ENCODE measurements at regions not wholly inside any gene's neighbourhood (a gene's known extent, or its start where the extent isn't known, plus 50 kb on each side); places are given as distances from the start of the nearest gene placed in this dataset.

DNA sequence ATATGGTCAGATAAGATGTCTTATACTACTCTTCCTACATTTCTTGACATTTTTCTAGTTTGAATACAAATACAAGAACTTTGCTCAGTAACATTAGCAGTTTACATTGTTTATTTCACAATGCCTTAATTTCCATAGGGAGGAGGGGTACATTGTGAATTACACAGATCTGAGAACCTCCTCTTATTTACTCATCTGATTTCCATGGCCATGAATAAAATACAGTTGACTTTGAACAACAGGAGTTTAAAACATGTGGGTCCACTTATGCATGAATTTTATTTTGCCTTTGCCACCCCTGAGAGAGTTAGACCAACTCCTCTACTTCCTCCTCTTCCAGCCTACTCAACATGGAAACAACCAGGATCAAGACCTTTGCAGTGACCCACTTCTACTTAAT lies 67.7 kb downstream of the MGST1 start:
- in situ Hi-C loops (cut with HindIII; ENCODE audit: low sequenced_read_pairs), result no loop called here

DNA sequence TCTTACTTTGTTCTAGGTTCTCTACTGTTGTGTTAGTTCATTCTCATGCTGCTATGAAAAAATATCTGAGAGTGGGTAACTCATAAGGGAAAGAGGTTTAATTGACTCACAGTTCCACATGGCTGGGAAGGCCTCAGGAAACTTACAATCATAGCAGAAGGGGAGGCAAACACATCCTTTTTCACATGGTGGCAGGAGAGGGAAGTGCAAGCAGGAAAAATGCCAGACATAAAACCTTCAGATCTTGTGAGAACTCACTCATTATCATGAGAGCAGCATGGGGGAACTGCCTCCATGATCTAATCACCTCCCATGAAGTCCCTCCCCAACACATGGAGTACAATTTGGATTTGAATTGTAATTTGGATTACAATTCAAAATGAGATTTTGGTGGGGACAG lies 69.6 kb downstream of the MGST1 start:
- in situ Hi-C loops (cut with HindIII; ENCODE audit: low sequenced_read_pairs), result no loop called here

DNA sequence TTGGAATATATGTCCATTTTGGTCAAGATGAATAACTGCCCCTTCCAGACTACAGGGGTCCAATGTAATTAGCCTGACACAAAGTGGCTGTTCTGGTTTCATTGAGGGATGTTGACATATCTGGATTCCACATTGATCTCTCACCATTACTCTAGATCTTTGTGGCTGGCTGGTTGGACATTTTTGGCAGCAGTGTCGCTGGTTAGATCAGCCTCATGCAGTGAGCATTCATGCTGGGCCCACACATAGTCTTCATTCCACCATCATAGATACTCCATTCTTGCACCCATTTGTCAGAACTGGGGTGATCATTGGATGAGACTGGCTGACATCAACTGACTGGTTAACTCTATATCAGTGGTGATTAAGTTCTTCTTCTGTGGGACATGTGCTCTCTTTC lies 74.4 kb downstream of the MGST1 start:
- in situ Hi-C loops (cut with HindIII; ENCODE audit: low sequenced_read_pairs), result no loop called here

DNA sequence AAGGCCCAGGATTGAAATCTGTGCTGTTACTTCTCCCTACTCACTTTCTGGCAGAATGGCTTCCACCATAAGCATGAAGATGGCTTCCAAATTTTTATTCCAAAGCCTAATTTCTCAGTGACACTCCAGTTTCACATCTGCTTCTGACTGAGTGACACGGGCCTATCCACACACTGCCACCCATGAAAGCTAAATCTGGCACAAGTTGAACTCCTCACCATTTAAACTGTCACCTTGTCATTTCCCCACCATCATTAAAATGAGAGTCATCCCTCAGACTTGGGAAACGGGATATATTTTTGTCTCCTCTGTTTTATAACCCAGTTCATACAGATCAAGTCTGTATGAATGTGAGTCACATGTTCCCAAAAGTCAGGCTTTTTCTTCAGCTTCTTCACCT lies 77.1 kb downstream of the MGST1 start:
- in situ Hi-C loops (cut with HindIII; ENCODE audit: low sequenced_read_pairs), result no loop called here

DNA sequence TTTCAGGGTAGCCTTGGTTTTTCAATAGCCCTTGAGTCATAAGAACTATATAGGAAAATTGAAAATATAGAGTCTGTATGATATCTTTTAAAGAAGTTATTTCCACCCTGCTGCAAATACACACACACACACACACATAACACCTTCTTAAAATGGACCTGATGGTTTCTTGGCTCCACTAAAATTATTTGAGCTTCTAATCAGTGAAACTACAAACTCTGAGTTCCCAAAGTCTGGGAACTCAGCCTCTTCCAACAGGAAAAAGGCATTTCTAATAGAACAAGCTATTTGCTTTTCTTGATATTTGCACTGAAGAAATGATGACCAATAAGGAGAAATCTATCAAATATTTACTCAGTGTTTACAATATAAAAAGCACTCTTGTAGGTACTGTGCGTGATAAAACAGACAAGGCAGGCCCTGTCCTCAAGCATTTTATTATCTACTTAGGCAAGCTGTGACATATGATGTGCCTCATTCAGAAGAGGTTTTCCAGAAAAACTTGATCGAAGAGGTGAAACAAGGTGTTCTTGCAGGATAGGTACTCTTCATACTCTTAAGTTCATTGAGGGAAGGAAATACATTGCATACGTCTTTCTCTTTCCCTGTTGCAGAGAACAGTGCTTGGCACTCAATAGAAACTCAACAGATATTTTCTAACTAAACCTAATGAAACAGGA lies 88.6 kb downstream of the MGST1 start:
- in situ Hi-C loops (cut with HindIII; ENCODE audit: low sequenced_read_pairs), result no loop called here

DNA sequence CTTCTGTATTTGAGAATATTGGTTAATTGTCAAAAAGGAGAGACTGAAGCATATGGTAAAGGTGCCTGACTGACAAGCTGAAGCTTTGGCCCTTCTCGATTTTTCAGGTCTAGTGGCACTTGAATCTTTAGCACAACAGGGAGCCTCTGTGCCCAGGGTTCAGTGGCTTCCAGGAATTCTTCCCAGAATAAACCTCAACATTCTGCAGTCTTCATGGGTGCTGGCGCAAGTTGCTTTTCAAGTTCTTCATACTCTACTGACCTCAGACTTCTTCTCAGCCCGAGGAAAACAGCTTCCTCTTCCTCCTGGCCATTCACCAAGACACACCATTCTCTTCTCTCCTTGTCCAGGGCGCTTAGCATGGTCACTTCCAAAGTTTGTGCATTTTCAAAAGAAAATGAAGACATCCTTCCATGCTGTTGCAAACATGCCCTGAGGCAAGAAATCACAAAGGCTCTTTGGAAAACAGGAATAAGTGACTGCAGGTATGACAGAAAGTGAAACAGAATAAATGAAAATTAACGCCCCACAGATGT lies 89.9 kb downstream of the MGST1 start:
- in situ Hi-C loops (cut with HindIII; ENCODE audit: low sequenced_read_pairs), result no loop called here

DNA sequence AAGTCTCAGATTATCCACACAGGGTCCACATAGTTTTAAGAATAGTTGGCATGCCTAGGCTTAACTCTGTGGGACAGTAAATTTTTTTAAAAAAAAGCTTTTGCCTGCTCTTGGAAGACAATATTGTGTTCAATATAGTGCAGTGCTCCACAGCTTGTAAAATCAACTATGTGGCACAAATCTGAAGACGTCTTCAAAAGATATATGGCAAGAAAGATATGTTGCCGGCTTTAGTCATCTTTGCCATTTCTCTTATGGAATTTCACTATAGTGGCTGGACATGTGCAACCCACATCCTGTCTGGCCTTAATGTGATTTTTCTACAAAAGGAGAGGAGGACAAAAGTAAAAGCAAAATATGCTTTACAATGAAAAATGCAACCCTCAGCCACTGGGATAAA lies 90.5 kb downstream of the MGST1 start:
- in situ Hi-C loops (cut with HindIII; ENCODE audit: low sequenced_read_pairs), result no loop called here

DNA sequence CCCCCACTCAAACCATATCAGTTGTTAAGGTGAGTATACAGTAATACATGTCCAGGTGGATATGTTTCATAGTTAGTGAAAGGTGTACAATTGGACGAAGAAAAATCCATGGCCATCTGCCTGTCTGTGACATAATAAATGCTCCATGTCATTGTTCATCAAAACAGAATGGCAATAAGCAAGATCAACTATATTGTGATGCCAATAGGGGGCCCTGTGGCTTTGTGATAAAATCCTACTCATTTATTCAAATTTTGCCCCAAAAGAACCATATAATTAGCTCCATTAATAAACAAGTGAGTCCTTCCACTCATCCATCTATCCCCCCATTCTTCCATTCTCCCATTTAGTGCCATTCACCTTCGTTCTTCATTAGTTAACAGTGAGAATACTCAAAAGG lies 102.0 kb downstream of the MGST1 start:
- in situ Hi-C loops (cut with HindIII; ENCODE audit: low sequenced_read_pairs), result loop anchor here (5.0 kb wide), 1 partner anchor 68 kb away; no protein-coding TSS in a partner anchor

DNA sequence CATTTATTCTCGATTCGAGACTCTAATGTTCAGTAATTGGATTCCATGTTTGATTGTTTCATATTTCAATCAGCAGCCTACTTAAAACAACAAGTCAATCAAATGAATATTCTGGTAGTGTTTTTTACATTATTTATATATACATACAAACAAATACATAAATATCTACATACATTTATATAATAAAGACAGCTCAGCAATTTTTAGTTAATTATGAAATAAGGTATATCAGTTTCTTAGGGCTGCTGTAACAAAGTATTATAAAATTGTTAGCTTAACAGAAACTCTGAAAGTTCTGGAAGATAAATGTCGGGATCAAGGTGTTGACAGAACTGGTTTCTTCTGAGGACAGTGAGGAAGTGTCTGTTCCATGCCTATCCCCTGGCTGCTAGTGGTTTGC lies 105.9 kb downstream of the MGST1 start:
- in situ Hi-C loops (cut with HindIII; ENCODE audit: low sequenced_read_pairs), result no loop called here

DNA sequence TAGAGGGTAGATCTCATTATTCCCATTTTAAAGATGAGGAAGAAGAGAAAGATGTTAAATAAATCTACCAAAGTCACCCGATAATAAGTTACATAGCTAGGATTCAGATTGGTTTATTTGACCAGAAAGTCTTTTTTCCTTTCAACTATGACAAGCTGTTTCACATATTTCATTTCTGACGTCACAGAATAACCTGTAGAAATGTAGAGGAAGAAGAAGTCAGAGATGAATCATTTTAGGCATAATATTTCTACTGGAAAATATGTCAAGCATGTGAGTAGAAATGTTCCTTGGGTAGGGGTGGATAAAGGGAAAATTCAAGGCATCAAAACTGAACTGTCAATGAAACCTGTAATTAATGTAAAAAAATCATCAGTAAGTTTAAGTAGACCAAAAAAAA lies 107.0 kb downstream of the MGST1 start:
- in situ Hi-C loops (cut with HindIII; ENCODE audit: low sequenced_read_pairs), result no loop called here

DNA sequence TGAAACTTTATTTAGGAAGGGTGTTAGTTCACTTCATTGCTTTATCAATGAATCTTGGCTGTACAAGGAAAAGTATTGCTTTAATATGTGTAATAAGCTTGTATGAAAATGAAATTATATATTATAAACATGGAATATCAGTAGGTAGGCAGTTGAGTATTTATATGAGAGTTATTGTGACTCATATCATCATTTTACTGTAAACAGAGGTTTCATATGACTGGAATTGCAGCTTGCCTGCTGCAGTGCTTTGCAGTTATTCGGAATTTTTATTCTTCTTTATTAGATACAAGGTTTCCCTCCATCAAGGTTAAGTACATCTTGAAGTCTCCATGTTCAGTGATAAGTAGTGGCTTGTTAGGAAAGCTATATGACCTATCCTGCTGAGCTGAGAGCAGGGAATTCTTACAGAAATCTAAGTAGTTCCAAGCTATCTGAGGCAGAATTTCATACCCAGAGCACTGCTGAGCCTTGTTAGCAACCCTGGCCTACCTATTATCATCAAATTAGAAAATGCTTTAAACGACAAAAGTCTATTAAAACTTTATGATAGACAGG lies 111.2 kb downstream of the MGST1 start:
- in situ Hi-C loops (cut with HindIII; ENCODE audit: low sequenced_read_pairs), result no loop called here

DNA sequence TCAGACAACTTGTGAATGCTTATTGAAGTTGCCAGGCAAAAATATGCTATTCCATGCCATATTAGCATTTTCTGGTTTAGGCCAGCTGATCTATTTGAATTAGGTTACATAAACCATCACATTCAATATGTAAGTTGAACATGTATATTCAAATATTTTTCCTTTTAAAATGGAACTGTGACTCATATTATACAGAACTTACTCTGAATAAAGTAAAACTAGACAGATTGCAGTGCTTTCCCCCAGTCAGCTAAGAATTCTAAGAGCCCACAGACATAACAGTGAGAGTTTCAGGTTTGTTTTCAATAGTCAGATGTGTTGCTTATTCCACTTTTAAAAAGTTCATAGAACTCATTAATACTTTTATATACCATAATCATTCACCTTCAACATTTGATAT lies 119.8 kb downstream of the MGST1 start:
- in situ Hi-C loops (cut with HindIII; ENCODE audit: low sequenced_read_pairs), result no loop called here

DNA sequence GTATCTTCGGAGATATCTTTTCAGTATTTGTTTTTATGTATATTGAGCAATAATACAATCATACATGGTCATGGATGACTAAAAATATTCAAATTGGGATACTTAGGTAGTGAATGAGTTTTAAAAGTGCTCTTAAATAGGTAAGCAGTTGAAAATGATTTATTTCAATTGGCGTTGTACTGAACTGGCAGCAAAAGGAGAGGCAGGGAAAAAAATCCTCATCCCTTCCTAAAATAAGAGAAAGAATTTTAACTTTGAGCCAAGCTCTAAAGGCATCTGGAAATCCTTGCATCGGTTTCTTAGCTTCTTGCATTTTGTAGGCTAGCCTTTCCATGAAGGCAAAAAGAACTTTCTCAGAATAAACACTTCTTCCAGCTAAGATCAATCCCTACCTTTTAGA lies 125.2 kb downstream of the MGST1 start:
- in situ Hi-C loops (cut with HindIII; ENCODE audit: low sequenced_read_pairs), result no loop called here

DNA sequence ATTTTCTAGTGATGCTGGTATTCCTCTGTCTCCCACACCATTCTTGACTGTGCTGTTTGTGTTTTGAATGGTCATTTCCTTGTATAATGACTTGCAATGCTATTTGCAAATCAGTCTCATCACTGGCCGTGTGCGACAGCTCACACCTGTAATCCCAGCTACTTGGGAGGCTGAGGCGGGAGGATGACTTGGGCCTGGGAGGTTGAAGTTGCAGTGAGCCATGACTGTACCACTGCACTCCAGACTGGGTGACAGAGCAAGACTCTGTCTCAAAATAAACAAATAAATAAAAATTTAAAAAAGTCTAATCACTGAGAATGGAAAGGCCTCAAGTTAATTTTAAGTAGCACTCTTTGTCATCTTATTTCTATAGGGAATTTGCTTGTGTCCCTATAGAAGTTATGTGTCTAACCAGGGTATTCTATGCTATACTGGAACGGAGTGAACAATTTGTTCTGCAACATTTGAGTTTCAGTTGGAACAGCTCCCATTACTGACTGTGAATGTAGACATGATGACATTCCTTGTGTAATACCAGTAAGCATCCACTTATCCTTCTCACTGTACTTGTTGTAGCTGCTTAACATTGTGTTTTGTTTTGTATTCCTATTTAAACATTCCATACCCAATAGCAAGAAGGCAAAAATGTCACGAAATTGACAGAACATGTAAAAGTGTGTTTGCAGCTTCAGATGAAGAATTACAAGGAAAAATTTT lies 126.3 kb downstream of the MGST1 start:
- in situ Hi-C loops (cut with HindIII; ENCODE audit: low sequenced_read_pairs), result no loop called here

DNA sequence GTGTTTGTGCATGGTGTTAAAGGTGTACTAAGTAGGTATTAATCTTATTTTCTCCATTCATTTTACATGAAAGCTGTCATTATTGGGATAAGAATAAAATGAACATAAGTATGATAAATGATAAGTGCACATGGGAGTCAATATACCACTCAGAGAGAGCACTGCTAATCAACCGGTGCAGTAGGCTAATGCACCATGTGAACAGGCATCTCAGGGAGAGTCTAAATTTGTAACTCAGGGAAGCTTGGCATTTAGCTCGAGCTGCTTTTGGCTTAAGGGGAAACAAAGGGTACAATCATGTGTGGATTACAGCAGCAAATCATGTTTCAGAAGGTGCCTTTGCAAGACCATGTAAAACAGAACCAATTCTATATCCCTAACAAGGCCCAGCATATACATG lies 127.4 kb downstream of the MGST1 start:
- in situ Hi-C loops (cut with HindIII; ENCODE audit: low sequenced_read_pairs), result no loop called here

DNA sequence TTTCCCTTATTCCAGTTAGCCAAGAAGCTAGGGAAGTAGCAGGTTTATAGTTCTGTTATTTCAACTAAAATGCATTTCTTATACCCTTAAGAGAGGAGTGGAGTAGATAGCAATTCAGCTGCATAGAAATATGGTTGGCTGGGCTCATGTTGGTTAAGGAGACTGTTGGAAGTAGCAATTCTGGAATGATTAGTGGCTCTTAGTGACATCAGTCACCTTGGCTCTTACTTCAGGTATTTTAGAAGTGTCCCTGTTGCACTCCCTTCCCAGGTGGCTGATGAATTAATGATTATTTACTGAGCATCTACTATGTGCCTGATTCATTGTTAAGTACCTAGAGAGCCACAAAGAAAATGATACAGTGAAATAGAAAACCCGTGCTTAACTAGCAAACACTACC lies 128.1 kb downstream of the MGST1 start:
- in situ Hi-C loops (cut with HindIII; ENCODE audit: low sequenced_read_pairs), result no loop called here

DNA sequence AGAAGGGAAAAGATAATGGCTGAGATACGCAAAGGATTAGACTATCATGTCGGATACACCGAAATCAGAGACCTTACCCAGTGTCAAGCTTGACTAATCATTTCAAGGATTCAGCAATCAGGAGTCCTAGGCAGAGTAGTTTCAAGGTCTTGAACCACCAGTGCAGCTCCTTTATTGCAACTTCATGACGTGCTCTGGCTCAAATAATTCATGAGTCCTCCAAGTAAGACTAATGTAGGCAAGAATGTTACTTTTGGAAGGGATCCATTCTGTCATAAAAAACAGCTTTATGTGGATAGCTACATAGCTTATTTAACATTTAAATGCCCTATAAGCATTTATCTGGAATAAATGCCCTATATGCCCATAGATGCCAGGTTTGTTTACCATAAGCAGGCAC lies 123.2 kb downstream of the LMO3 start:
- in situ Hi-C loops (cut with HindIII; ENCODE audit: low sequenced_read_pairs), result no loop called here

DNA sequence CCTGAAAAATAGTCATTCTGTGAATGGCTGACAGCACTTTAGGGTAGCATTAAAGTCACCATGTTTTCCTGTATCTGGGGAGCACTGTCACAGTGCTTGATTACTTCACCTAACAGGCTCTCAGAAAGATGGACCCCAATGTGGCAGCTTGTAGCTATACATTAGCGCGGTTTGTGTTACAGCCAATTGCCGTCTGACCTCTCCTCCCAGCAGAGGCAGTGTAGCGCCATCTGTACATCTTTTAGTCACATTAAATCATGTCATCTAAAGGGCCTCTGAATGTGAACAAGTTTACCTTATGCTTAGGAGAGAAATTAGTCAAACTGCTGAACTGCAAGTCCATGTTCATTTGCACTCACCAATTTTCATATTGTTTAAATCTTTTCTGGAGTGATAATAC lies 113.7 kb downstream of the LMO3 start:
- in situ Hi-C loops (cut with HindIII; ENCODE audit: low sequenced_read_pairs), result no loop called here

DNA sequence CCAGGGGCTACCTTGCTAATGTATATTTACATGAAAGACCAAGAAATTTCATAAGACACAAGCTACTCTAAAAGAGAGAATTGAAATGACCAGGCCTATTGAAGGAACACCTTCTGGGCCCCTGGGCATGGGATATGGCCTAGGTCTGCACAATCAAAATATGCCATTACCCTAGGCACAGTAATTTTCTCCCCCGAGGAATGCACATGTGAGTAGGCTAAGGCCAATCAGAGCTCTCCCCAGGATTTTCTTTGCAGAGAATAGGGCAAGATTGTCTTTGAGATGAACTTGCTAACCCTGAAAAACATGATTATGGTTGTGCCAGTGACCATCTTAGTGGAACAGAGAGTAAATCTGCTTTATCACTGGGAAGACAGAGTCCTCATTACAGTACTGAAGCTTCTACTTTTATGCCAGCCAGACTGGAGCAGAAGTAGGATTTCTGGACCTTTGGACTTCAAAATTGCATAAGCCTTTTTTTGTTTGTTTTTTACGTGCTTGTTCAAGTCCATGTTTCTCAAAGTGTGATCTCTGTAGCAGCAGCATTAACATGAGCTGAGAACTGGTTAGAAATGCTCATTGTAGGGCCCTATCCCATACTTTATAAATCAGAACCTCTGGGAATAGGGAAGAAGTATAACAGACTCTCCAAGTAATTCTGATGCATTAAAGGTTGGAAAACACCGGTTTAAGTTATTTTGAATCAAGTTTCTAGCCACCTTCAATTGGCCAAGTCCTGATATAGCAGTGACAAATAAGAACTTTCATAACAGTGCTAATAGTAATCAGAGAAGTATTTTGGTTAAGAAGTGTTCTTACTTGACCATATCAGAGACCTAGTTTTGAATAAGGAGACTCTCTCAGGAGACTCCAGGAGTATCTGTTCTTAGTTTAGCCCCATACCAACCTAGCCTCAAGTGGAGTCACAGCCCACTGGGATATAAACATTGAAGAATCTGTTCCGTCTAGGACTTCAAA lies 112.9 kb downstream of the LMO3 start:
- in situ Hi-C loops (cut with HindIII; ENCODE audit: low sequenced_read_pairs), result no loop called here

DNA sequence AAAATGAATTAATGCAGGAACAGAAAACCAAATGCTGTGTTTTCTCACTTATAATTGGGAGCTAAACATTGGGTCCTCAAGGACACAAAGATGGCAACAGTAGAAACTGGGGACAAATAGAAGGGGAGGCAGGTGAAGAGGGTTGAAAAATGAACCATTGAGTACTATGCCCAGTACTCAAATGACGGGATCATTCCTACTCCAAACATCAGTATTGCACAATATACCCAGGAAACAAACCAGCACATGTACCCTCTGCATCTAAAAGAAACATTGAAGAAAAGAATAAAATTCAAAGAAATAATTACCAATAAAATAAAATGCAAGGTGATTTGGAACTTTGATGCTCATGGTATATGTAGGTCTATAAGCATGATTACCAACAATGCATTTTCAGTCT lies 110.8 kb downstream of the LMO3 start:
- in situ Hi-C loops (cut with HindIII; ENCODE audit: low sequenced_read_pairs), result no loop called here
